SK-N-SH (cell line): ENCODE measurements at regions not wholly inside any gene's neighbourhood (a gene's known extent, or its start where the extent isn't known, plus 50 kb on each side); places are given as distances from the start of the nearest gene placed in this dataset.

Source experiments
- CTCF ChIA-PET: fragments of 300-600, 350-600 bp; formaldehyde crosslinking; extraction: SDS; loops from one replicate; lab custom pipeline; 2021; lab: Yijun Ruan, JAX
- POLR2A ChIA-PET: fragments of 350-600 bp; sonication (Branson Sonifier 250); formaldehyde crosslinking; extraction: SDS; loops from one replicate; lab custom pipeline; 2020; ENCODE audit warnings: antibody characterized with exemption, inconsistent platforms; lab: Yijun Ruan, JAX
- DNase-seq: peaks from one replicate; pipeline ENCODE4 v3.0.0; 2012
- H2AFZ ChIP-seq: fragments of 200-600 bp; sonication (generic); 2 replicates; pipeline ENCODE4 v1.8.1; 2016; ENCODE audit warnings: antibody characterized with exemption, mild to moderate bottlenecking, low read depth
- H3F3A ChIP-seq: fragments of 200-600 bp; sonication (generic); replicated peaks from 2 replicates; pipeline ENCODE3; 2016; ENCODE audit warnings: antibody characterized with exemption, mild to moderate bottlenecking; ENCODE audit not compliant: insufficient read depth
- H3K27ac ChIP-seq, 2 experiments: fragments of 200-500 bp in 1 of 2; fragments of 200-600 bp in 1 of 2; sonication (Bioruptor generic) in 1 of 2; sonication (generic), shearing (Covaris generic) in 1 of 2; 2 replicates each; pipeline versions ENCODE4 v1.5.1 to v1.6.1; 2014 to 2016; ENCODE audit warnings: low read depth in 2 of 2, inconsistent platforms in 1 of 2, low read length in 1 of 2, mild to moderate bottlenecking in 1 of 2, mixed read lengths in 1 of 2
- H3K27me3 ChIP-seq: fragments of 200-600 bp; sonication (generic), shearing (Covaris generic); 2 replicates; pipeline ENCODE4 v1.6.1; 2016; ENCODE audit warnings: mixed run types; ENCODE audit not compliant: insufficient read depth
- H3K36me3 ChIP-seq, 2 experiments: fragments of 200-500 bp in 1 of 2; fragments of 200-600 bp in 1 of 2; sonication (Bioruptor generic) in 1 of 2; sonication (generic) in 1 of 2; replicated peaks in 1 of 2; 2 replicates each; pipeline versions ENCODE3 to v1.5.1; 2014 to 2016; ENCODE audit warnings: low read length in 1 of 2, mild to moderate bottlenecking in 1 of 2; ENCODE audit not compliant: insufficient read depth in 2 of 2, control insufficient read depth in 1 of 2
- H3K4me1 ChIP-seq, 2 experiments: fragments of 200-500 bp in 1 of 2; fragments of 200-600 bp in 1 of 2; sonication (Bioruptor generic) in 1 of 2; sonication (generic), shearing (Covaris generic) in 1 of 2; 2 replicates each; pipeline versions ENCODE4 v1.5.1 to v1.6.1; 2014 to 2016; ENCODE audit warnings: low read depth in 1 of 2, low read length in 1 of 2, mixed run types in 1 of 2; ENCODE audit not compliant: insufficient read depth in 2 of 2, control insufficient read depth in 1 of 2
- H3K4me2 ChIP-seq: fragments of 200-600 bp; sonication (generic), shearing (Covaris generic); 2 replicates; pipeline ENCODE4 v1.6.1; 2017; ENCODE audit warnings: mixed run types
- H3K4me3 ChIP-seq, 2 experiments: fragments of 200-500 bp in 1 of 2; fragments of 200-600 bp in 1 of 2; sonication (Bioruptor generic) in 1 of 2; sonication (generic), shearing (Covaris generic) in 1 of 2; 2 replicates each; pipeline versions ENCODE4 v1.5.1 to v1.8.1; 2014 to 2016; ENCODE audit warnings: low read depth in 2 of 2, inconsistent platforms in 1 of 2, low read length in 1 of 2, mild to moderate bottlenecking in 1 of 2, mixed read lengths in 1 of 2, moderate library complexity in 1 of 2
- H3K79me2 ChIP-seq: fragments of 200-600 bp; sonication (generic); 2 replicates; pipeline ENCODE4 v1.8.1; 2017; ENCODE audit warnings: mild to moderate bottlenecking; ENCODE audit not compliant: insufficient read depth
- H3K9ac ChIP-seq: fragments of 200-600 bp; sonication (generic); 2 replicates; pipeline ENCODE4 v1.6.1; 2017; ENCODE audit warnings: mixed run types
- H3K9me2 ChIP-seq: fragments of 200-600 bp; sonication (generic); 2 replicates; pipeline ENCODE4 v1.6.1; 2017; ENCODE audit warnings: mixed run types
- H3K9me3 ChIP-seq: fragments of 200-600 bp; sonication (generic); 2 replicates; pipeline ENCODE4 v1.6.1; 2017; ENCODE audit warnings: mixed run types, mild to moderate bottlenecking, moderate library complexity
- H4K20me1 ChIP-seq: fragments of 200-600 bp; sonication (generic); 2 replicates; pipeline ENCODE4 v1.6.1; 2017; ENCODE audit warnings: mild to moderate bottlenecking, mixed run types; ENCODE audit not compliant: insufficient read depth
- FOSL2 ChIP-seq: IDR thresholded peaks from 2 replicates; pipeline ENCODE4 v1.4.0; 2012; ENCODE audit warnings: low read depth, mild to moderate bottlenecking, moderate library complexity, borderline replicate concordance
- FOXJ3 ChIP-seq: sonication (generic); formaldehyde crosslinking; IDR thresholded peaks from 2 replicates; pipeline ENCODE4 v1.5.1; 2020; ENCODE audit warnings: mild to moderate bottlenecking, missing genetic modification reagents
- GABPA ChIP-seq: IDR thresholded peaks from 2 replicates; pipeline ENCODE4 v1.4.0; 2012; ENCODE audit warnings: low read depth, mild to moderate bottlenecking
- GATA2 ChIP-seq: sonication (generic); formaldehyde crosslinking; IDR thresholded peaks from 2 replicates; pipeline ENCODE4 v1.5.0; 2020; ENCODE audit warnings: mild to moderate bottlenecking, missing genetic modification reagents
- JUND ChIP-seq: IDR thresholded peaks from 2 replicates; pipeline ENCODE4 v1.4.0; 2012
- MXI1 ChIP-seq: IDR thresholded peaks from 2 replicates; pipeline ENCODE4 v1.6.1; 2012; ENCODE audit warnings: mild to moderate bottlenecking, low read depth, low read length, improper control_type of control experiment
- NRF1 ChIP-seq: IDR thresholded peaks from 2 replicates; pipeline ENCODE4 v1.6.1; 2012; ENCODE audit warnings: low read depth, mild to moderate bottlenecking, low read length
- POLR2AphosphoS5 ChIP-seq: IDR thresholded peaks from 2 replicates; pipeline ENCODE4 v1.6.1; 2012; ENCODE audit warnings: low read depth, low read length
- RAD21 ChIP-seq: IDR thresholded peaks from 2 replicates; pipeline ENCODE4 v1.6.1; 2012; ENCODE audit warnings: mild to moderate bottlenecking, low read length
- RFX5 ChIP-seq: IDR thresholded peaks from 2 replicates; pipeline ENCODE4 v1.6.1; 2012; ENCODE audit warnings: mild to moderate bottlenecking, improper control_type of control experiment, low read length
- RXRA ChIP-seq: IDR thresholded peaks from 2 replicates; pipeline ENCODE4 v1.4.0; 2012; ENCODE audit warnings: low read depth, mild to moderate bottlenecking, borderline replicate concordance
- SIN3A ChIP-seq: IDR thresholded peaks from 2 replicates; pipeline ENCODE4 v1.6.1; 2012; ENCODE audit warnings: low read depth, mild to moderate bottlenecking, low read length, moderate library complexity, borderline replicate concordance
- SMC3 ChIP-seq: IDR thresholded peaks from 2 replicates; pipeline ENCODE4 v1.6.1; 2012; ENCODE audit warnings: low read depth, low read length, improper control_type of control experiment
- TCF12 ChIP-seq: IDR thresholded peaks from 2 replicates; pipeline ENCODE4 v1.4.0; 2012
- YY1 ChIP-seq: IDR thresholded peaks from 2 replicates; pipeline ENCODE4 v1.4.0; 2012; ENCODE audit warnings: low read depth, mild to moderate bottlenecking
- WGBS: methylation state at CpG from one replicate; pipeline ENCODE4 v1.1.6; 2017; ENCODE audit warnings: low lambda C conversion rate; 5-methylcytosine and 5-hydroxymethylcytosine counted together
- TF ChIP-seq, protein P1 (sequence below): fragments of 150-350 bp; IDR thresholded peaks from 2 replicates; pipeline ENCODE4 v1.6.1; 2017; ENCODE audit warnings: antibody characterized with exemption, low read length, low read depth, borderline replicate concordance
- TF ChIP-seq, protein P2 (sequence below): fragments of 150-350 bp; IDR thresholded peaks from 2 replicates; pipeline ENCODE4 v1.6.1; 2016; ENCODE audit warnings: mild to moderate bottlenecking, low read depth, low read length
- TF ChIP-seq, protein P3 (sequence below): IDR thresholded peaks from 2 replicates; pipeline ENCODE4 v1.6.1; 2012; ENCODE audit warnings: mild to moderate bottlenecking, low read depth, low read length, moderate library complexity
- TF ChIP-seq, protein P4 (sequence below): fragments of 200-600 bp; sonication (generic); IDR thresholded peaks from 2 replicates; pipeline ENCODE4 v1.6.1; 2017; ENCODE audit warnings: antibody characterized with exemption, mild to moderate bottlenecking, moderate library complexity

DNA sequence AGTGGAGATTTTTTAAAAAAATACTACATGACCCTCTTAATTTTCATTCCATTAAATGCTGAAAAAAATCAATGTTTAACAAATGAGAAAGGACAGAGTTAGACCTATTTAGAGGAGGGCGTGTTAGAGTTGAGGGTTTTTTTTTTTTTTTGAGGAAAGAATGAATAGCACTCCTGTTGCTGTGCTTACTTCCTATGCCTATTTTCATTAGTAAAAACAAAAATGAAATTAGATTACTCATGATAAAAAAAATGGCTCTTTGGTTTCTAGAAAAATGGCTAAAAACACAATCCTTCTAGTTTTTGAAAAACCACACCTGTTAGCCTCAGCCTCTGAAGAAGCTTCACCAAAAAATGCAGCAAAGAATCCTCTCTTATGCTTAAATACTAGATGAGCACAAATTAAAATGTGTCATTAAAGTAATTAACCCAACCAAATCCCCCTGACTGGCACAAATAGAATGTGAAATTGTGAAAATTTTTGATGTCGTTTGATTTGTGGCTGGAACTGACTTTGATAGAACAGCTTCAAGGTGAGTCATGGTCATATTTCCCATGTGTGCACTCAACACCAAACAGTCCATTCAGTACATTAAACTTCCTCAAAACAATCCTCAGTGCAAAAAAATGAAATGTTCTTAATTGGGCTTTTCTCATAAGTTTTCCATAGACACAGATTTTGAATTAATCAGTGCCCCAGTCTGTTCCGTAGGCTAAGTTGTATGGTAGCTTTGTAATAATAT, 98.0 kb downstream of the MACIR start:
- WGBS: 95% methylated on average over 3 of the region's 3 CpGs
- H2AFZ ChIP-seq: no peak overlapping the region
- H4K20me1 ChIP-seq: no peaks in the 10 kb centered on the region
- H3K79me2 ChIP-seq: no peaks in the 10 kb centered on the region
- no peaks in the 10 kb centered on the region for H3K9me2 ChIP-seq
- H3K4me2 ChIP-seq: no peak overlapping the region
- no peaks in the 10 kb centered on the region for H3K9me3 ChIP-seq
- no peak overlapping the region for H3K27ac ChIP-seq
- ChIA-PET CTCF (interaction anchor here (0.5 to 0.9 kb wide), 3 partner anchors 40 to 1355 kb away, joined by 3 read pairs; no protein-coding TSS in a partner anchor), POLR2A (interaction anchor here (1.1 kb wide), 1 partner anchor 11 kb away, joined by 3 read pairs; no protein-coding TSS in a partner anchor)
- H3K4me1 ChIP-seq: peaks cover 3 to 10% of the 10 kb centered on the region in 2 experiments; a peak in 3 of 4 replicates
- H3K9ac ChIP-seq: no peak overlapping the region
- no peaks in the 10 kb centered on the region for H3K36me3 ChIP-seq
- TF ChIP-seq JUND (0 out of 2 replicates have a peak, but pooled peaks have one; percentile 10), FOXJ3 (CRISPR knock-in tag) (no peak), FOSL2 (0 out of 2 replicates have a peak, but pooled peaks have one; percentile 8), NRF1 (no peak), MXI1 (no peak), GATA2 (CRISPR knock-in tag) (no peak), GABPA (no peak), SIN3A (no peak)
- TF ChIP-seq, protein P1, sequence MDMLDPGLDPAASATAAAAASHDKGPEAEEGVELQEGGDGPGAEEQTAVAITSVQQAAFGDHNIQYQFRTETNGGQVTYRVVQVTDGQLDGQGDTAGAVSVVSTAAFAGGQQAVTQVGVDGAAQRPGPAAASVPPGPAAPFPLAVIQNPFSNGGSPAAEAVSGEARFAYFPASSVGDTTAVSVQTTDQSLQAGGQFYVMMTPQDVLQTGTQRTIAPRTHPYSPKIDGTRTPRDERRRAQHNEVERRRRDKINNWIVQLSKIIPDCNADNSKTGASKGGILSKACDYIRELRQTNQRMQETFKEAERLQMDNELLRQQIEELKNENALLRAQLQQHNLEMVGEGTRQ: no peak
- DNase-seq: no peak
- no peak overlapping the region for H3K4me3 ChIP-seq
- no peaks in the 10 kb centered on the region for H3F3A ChIP-seq
- no peaks in the 10 kb centered on the region for H3K27me3 ChIP-seq

DNA sequence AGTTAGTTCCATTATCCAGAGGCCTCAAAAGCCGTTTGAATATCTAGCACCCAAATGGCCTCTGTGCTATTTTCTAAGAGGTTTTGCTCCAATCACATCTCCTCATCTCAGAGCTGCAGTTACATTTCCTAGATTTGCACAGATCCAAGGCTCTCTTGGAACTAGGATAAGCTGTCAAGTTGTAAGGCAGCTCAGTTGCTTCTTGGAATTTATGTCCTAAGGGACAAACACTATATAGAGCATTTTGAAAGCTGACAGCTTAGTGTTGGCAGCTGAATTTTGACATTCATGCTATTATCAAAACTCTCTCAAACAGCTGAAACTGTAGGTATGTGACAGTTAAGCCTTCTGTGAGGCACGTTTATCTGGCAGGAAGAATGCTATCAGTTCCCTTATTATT, 97.0 kb downstream of the MACIR start:
- H3K27ac ChIP-seq: no peak overlapping the region
- POLR2A ChIA-PET: interaction anchor here (1.1 kb wide), 1 partner anchor 12 kb away, joined by 3 read pairs; no protein-coding TSS in a partner anchor
- no peaks in the 10 kb centered on the region for H3K79me2 ChIP-seq
- CTCF ChIA-PET: interaction anchor here (0.9 kb wide), 1 partner anchor 120 kb away, joined by 3 read pairs; no protein-coding TSS in a partner anchor
- H3K4me2 ChIP-seq: no peak overlapping the region
- H4K20me1 ChIP-seq: no peaks in the 10 kb centered on the region
- H3F3A ChIP-seq: no peaks in the 10 kb centered on the region
- no peak for DNase-seq
- peaks cover 3 to 10% of the 10 kb centered on the region in 2 experiments; a peak in 3 of 4 replicates for H3K4me1 ChIP-seq
- no peaks in the 10 kb centered on the region for H3K27me3 ChIP-seq
- no peak overlapping the region for H3K4me3 ChIP-seq
- H3K36me3 ChIP-seq: no peaks in the 10 kb centered on the region
- WGBS: 40% methylated on average over 2 of the region's 2 CpGs
- no peaks in the 10 kb centered on the region for H3K9me2 ChIP-seq
- H2AFZ ChIP-seq: no peak overlapping the region
- H3K9ac ChIP-seq: no peak overlapping the region
- H3K9me3 ChIP-seq: no peaks in the 10 kb centered on the region
- TF ChIP-seq POLR2AphosphoS5 (no peak), RXRA (no peak), FOXJ3 (CRISPR knock-in tag) (no peak), YY1 (no peak), TCF12 (no peak), JUND (no peak), RFX5 (no peak), RAD21 (no peak), NRF1 (no peak), SMC3 (no peak)
- TF ChIP-seq, protein P2, sequence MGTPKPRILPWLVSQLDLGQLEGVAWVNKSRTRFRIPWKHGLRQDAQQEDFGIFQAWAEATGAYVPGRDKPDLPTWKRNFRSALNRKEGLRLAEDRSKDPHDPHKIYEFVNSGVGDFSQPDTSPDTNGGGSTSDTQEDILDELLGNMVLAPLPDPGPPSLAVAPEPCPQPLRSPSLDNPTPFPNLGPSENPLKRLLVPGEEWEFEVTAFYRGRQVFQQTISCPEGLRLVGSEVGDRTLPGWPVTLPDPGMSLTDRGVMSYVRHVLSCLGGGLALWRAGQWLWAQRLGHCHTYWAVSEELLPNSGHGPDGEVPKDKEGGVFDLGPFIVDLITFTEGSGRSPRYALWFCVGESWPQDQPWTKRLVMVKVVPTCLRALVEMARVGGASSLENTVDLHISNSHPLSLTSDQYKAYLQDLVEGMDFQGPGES: no peak
- TF ChIP-seq, protein P3, sequence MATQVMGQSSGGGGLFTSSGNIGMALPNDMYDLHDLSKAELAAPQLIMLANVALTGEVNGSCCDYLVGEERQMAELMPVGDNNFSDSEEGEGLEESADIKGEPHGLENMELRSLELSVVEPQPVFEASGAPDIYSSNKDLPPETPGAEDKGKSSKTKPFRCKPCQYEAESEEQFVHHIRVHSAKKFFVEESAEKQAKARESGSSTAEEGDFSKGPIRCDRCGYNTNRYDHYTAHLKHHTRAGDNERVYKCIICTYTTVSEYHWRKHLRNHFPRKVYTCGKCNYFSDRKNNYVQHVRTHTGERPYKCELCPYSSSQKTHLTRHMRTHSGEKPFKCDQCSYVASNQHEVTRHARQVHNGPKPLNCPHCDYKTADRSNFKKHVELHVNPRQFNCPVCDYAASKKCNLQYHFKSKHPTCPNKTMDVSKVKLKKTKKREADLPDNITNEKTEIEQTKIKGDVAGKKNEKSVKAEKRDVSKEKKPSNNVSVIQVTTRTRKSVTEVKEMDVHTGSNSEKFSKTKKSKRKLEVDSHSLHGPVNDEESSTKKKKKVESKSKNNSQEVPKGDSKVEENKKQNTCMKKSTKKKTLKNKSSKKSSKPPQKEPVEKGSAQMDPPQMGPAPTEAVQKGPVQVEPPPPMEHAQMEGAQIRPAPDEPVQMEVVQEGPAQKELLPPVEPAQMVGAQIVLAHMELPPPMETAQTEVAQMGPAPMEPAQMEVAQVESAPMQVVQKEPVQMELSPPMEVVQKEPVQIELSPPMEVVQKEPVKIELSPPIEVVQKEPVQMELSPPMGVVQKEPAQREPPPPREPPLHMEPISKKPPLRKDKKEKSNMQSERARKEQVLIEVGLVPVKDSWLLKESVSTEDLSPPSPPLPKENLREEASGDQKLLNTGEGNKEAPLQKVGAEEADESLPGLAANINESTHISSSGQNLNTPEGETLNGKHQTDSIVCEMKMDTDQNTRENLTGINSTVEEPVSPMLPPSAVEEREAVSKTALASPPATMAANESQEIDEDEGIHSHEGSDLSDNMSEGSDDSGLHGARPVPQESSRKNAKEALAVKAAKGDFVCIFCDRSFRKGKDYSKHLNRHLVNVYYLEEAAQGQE: no peak
- TF ChIP-seq, protein P4, sequence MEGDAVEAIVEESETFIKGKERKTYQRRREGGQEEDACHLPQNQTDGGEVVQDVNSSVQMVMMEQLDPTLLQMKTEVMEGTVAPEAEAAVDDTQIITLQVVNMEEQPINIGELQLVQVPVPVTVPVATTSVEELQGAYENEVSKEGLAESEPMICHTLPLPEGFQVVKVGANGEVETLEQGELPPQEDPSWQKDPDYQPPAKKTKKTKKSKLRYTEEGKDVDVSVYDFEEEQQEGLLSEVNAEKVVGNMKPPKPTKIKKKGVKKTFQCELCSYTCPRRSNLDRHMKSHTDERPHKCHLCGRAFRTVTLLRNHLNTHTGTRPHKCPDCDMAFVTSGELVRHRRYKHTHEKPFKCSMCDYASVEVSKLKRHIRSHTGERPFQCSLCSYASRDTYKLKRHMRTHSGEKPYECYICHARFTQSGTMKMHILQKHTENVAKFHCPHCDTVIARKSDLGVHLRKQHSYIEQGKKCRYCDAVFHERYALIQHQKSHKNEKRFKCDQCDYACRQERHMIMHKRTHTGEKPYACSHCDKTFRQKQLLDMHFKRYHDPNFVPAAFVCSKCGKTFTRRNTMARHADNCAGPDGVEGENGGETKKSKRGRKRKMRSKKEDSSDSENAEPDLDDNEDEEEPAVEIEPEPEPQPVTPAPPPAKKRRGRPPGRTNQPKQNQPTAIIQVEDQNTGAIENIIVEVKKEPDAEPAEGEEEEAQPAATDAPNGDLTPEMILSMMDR: no peak
